HEK293 (cell line): ENCODE measurements at regions not wholly inside any gene's neighbourhood (a gene's known extent, or its start where the extent isn't known, plus 50 kb on each side); places are given as distances from the start of the nearest gene placed in this dataset.

Experiments used
- CTCF ChIA-PET: fragments of 350-600 bp; formaldehyde crosslinking; extraction: SDS; loops from one replicate; lab custom pipeline; 2021; ENCODE audit warnings: antibody characterized with exemption; lab: Yijun Ruan, JAX
- POLR2A ChIA-PET: fragments of 300-600 bp; formaldehyde crosslinking; extraction: SDS; loops from one replicate; lab custom pipeline; 2020; ENCODE audit warnings: antibody characterized with exemption, inconsistent platforms; lab: Yijun Ruan, JAX
- H3K27ac ChIP-seq: fragments of 200-500 bp; sonication (Bioruptor generic); 2 replicates; pipeline ENCODE4 v1.5.1; 2014; ENCODE audit warnings: low read depth, low read length, control low read depth, inconsistent platforms; ENCODE audit errors: extremely low read depth
- H3K36me3 ChIP-seq, 2 experiments: fragments of 200-500 bp in 1 of 2; sonication (Bioruptor generic) in 1 of 2; 1 replicate in 1 of 2; 2 replicates in 1 of 2; pipeline ENCODE4 v1.5.1; 2014 to 2017; ENCODE audit warnings: inconsistent platforms in 2 of 2, low read length in 2 of 2; ENCODE audit not compliant: control insufficient read depth in 2 of 2, insufficient read depth in 1 of 2
- H3K4me1 ChIP-seq: fragments of 200-500 bp; sonication (Bioruptor generic); 2 replicates; pipeline ENCODE4 v1.5.1; 2014; ENCODE audit warnings: mild to moderate bottlenecking, low read length, inconsistent platforms; ENCODE audit not compliant: control insufficient read depth, insufficient read depth
- H3K4me3 ChIP-seq: 2 replicates; pipeline ENCODE4 v1.5.1; 2011; ENCODE audit warnings: low read depth, mild to moderate bottlenecking, control low read depth, low read length, moderate library complexity
- H3K9me3 ChIP-seq: fragments of 200-500 bp; sonication (Bioruptor generic); 2 replicates; pipeline ENCODE4 v1.5.1; 2014; ENCODE audit warnings: low read depth, low read length, inconsistent platforms; ENCODE audit not compliant: control insufficient read depth, insufficient read depth
- GFI1B ChIP-seq: fragments of 450-650 bp; formaldehyde crosslinking; IDR thresholded peaks from 2 replicates; pipeline ENCODE4 v1.5.1; 2016; ENCODE audit warnings: missing biosample characterization, missing genetic modification characterization
- OVOL3 ChIP-seq: fragments of 450-650 bp; formaldehyde crosslinking; IDR thresholded peaks from 2 replicates; pipeline ENCODE4 v1.5.1; 2016; ENCODE audit warnings: missing biosample characterization, missing genetic modification characterization
- SALL2 ChIP-seq: fragments of 450-650 bp; formaldehyde crosslinking; IDR thresholded peaks from 2 replicates; pipeline ENCODE4 v1.5.0; 2017; ENCODE audit warnings: missing biosample characterization, mild to moderate bottlenecking, missing genetic modification characterization, borderline replicate concordance
- ZBTB48 ChIP-seq: fragments of 450-650 bp; formaldehyde crosslinking; IDR thresholded peaks from 2 replicates; pipeline ENCODE4 v1.5.1; 2016; ENCODE audit warnings: missing biosample characterization, missing genetic modification characterization
- ZNF280C ChIP-seq: fragments of 450-650 bp; formaldehyde crosslinking; IDR thresholded peaks from 2 replicates; pipeline ENCODE4 v1.5.1; 2016; ENCODE audit warnings: missing biosample characterization, missing genetic modification characterization
- ZNF404 ChIP-seq: fragments of 450-650 bp; formaldehyde crosslinking; IDR thresholded peaks from 2 replicates; pipeline ENCODE4 v1.5.1; 2017; ENCODE audit warnings: missing biosample characterization, missing genetic modification characterization
- ZNF423 ChIP-seq: fragments of 450-650 bp; formaldehyde crosslinking; IDR thresholded peaks from 2 replicates; pipeline ENCODE4 v1.5.1; 2016; ENCODE audit warnings: missing biosample characterization, missing genetic modification characterization
- ZNF488 ChIP-seq: fragments of 450-650 bp; formaldehyde crosslinking; IDR thresholded peaks from 2 replicates; pipeline ENCODE4 v1.5.1; 2016; ENCODE audit warnings: missing biosample characterization, missing genetic modification characterization
- ZNF513 ChIP-seq: fragments of 450-650 bp; IDR thresholded peaks from 2 replicates; pipeline ENCODE4 v1.5.1; 2018; ENCODE audit warnings: missing biosample characterization, missing genetic modification characterization
- ZNF664 ChIP-seq: fragments of 450-650 bp; formaldehyde crosslinking; IDR thresholded peaks from 2 replicates; pipeline ENCODE4 v1.5.1; 2016; ENCODE audit warnings: missing biosample characterization, missing genetic modification characterization
- ZNF701 ChIP-seq: fragments of 450-650 bp; formaldehyde crosslinking; IDR thresholded peaks from 2 replicates; pipeline ENCODE4 v1.5.1; 2016; ENCODE audit warnings: missing biosample characterization, missing genetic modification characterization
- ZNF768 ChIP-seq: fragments of 450-650 bp; formaldehyde crosslinking; IDR thresholded peaks from 2 replicates; pipeline ENCODE4 v1.5.1; 2018; ENCODE audit warnings: missing biosample characterization, mild to moderate bottlenecking, missing genetic modification characterization
- ZXDB ChIP-seq: fragments of 450-650 bp; formaldehyde crosslinking; IDR thresholded peaks from 2 replicates; pipeline ENCODE4 v1.5.1; 2016; ENCODE audit warnings: missing biosample characterization, missing genetic modification characterization
- TF ChIP-seq, protein P1 (sequence below): fragments of 450-650 bp; formaldehyde crosslinking; IDR thresholded peaks from 2 replicates; pipeline ENCODE4 v1.5.1; 2016; ENCODE audit warnings: missing biosample characterization, missing genetic modification characterization, borderline replicate concordance
- TF ChIP-seq, protein P2 (sequence below): fragments of 450-650 bp; formaldehyde crosslinking; IDR thresholded peaks from 2 replicates; pipeline ENCODE4 v1.5.1; 2016; ENCODE audit warnings: missing biosample characterization, missing genetic modification characterization, borderline replicate concordance

GRCh38 chr6:134477991-134478635, 160.2 kb upstream of the SGK1 start (continued):
- TF ChIP-seq, protein P1, sequence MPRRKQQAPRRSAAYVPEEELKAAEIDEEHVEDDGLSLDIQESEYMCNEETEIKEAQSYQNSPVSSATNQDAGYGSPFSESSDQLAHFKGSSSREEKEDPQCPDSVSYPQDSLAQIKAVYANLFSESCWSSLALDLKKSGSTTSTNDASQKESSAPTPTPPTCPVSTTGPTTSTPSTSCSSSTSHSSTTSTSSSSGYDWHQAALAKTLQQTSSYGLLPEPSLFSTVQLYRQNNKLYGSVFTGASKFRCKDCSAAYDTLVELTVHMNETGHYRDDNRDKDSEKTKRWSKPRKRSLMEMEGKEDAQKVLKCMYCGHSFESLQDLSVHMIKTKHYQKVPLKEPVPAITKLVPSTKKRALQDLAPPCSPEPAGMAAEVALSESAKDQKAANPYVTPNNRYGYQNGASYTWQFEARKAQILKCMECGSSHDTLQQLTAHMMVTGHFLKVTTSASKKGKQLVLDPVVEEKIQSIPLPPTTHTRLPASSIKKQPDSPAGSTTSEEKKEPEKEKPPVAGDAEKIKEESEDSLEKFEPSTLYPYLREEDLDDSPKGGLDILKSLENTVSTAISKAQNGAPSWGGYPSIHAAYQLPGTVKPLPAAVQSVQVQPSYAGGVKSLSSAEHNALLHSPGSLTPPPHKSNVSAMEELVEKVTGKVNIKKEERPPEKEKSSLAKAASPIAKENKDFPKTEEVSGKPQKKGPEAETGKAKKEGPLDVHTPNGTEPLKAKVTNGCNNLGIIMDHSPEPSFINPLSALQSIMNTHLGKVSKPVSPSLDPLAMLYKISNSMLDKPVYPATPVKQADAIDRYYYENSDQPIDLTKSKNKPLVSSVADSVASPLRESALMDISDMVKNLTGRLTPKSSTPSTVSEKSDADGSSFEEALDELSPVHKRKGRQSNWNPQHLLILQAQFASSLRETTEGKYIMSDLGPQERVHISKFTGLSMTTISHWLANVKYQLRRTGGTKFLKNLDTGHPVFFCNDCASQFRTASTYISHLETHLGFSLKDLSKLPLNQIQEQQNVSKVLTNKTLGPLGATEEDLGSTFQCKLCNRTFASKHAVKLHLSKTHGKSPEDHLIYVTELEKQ (tag by site-specific recombination) = no peak

GRCh38 chr6:134474955-134475354, 157.0 kb upstream of the SGK1 start:
- ChIA-PET CTCF (interaction anchor here (0.6 to 1.2 kb wide), 2 partner anchors 10 to 19 kb away, joined by 3 to 4 read pairs; no protein-coding TSS in a partner anchor), POLR2A (no interaction called here)
- Histone ChIP-seq H3K9me3 (no peaks in the 10 kb centered on the region), H3K27ac (no peak overlapping the region), H3K36me3 (no peaks in the 10 kb centered on the region), H3K4me1 (no peaks in the 10 kb centered on the region), H3K4me3 (no peak overlapping the region)
- TF ChIP-seq ZNF488 (tag by site-specific recombination) (no peak), OVOL3 (tag by site-specific recombination) (no peak), ZNF664 (tag by site-specific recombination) (no peak), ZNF701 (tag by site-specific recombination) (no peak), ZNF423 (no peak), SALL2 (tag by site-specific recombination) (no peak), GFI1B (no peak), ZNF404 (tag by site-specific recombination) (no peak), ZBTB48 (tag by site-specific recombination) (no peak), ZNF768 (no peak), ZXDB (tag by site-specific recombination) (no peak), ZNF513 (tag by site-specific recombination) (no peak), ZNF280C (no peak)

DNA sequence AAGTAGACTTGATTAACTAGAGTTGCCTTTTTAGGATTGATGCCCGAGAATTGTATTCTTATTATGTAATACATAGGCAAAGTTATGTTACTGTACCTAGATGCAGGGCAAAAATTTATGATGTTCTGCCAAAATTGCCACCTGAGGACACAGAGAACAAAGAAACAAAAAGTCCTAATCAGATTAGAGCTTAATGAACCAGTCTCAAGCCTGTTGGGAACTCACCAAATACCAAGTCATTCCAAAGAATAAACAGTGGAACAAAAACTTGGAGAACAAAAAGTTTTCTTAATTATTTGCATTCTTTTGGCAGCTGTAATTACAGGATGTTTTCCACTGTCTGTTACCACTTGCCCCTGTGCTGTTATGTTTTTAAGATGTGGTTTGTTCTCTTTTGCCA, 154.7 kb upstream of the SGK1 start:
- POLR2A ChIA-PET = no interaction called here
- Histone ChIP-seq H3K36me3 (no peaks in the 10 kb centered on the region), H3K27ac (no peak overlapping the region), H3K4me3 (no peak overlapping the region), H3K4me1 (peaks cover 5% of the 10 kb centered on the region), H3K9me3 (no peaks in the 10 kb centered on the region)
- TF ChIP-seq, protein P2, sequence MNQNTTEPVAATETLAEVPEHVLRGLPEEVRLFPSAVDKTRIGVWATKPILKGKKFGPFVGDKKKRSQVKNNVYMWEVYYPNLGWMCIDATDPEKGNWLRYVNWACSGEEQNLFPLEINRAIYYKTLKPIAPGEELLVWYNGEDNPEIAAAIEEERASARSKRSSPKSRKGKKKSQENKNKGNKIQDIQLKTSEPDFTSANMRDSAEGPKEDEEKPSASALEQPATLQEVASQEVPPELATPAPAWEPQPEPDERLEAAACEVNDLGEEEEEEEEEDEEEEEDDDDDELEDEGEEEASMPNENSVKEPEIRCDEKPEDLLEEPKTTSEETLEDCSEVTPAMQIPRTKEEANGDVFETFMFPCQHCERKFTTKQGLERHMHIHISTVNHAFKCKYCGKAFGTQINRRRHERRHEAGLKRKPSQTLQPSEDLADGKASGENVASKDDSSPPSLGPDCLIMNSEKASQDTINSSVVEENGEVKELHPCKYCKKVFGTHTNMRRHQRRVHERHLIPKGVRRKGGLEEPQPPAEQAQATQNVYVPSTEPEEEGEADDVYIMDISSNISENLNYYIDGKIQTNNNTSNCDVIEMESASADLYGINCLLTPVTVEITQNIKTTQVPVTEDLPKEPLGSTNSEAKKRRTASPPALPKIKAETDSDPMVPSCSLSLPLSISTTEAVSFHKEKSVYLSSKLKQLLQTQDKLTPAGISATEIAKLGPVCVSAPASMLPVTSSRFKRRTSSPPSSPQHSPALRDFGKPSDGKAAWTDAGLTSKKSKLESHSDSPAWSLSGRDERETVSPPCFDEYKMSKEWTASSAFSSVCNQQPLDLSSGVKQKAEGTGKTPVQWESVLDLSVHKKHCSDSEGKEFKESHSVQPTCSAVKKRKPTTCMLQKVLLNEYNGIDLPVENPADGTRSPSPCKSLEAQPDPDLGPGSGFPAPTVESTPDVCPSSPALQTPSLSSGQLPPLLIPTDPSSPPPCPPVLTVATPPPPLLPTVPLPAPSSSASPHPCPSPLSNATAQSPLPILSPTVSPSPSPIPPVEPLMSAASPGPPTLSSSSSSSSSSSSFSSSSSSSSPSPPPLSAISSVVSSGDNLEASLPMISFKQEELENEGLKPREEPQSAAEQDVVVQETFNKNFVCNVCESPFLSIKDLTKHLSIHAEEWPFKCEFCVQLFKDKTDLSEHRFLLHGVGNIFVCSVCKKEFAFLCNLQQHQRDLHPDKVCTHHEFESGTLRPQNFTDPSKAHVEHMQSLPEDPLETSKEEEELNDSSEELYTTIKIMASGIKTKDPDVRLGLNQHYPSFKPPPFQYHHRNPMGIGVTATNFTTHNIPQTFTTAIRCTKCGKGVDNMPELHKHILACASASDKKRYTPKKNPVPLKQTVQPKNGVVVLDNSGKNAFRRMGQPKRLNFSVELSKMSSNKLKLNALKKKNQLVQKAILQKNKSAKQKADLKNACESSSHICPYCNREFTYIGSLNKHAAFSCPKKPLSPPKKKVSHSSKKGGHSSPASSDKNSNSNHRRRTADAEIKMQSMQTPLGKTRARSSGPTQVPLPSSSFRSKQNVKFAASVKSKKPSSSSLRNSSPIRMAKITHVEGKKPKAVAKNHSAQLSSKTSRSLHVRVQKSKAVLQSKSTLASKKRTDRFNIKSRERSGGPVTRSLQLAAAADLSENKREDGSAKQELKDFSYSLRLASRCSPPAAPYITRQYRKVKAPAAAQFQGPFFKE (tag by site-specific recombination) = no peak
- CTCF ChIA-PET = no interaction called here
